Kidney epithelial cell (primary cell): ENCODE measurements at regions not wholly inside any gene's neighbourhood (a gene's known extent, or its start where the extent isn't known, plus 50 kb on each side); places are given as distances from the start of the nearest gene placed in this dataset.

Experiments used
- DNase-seq: peaks from one replicate; pipeline ENCODE4 v3.0.0-alpha.2; 2010; ENCODE audit warnings: low read depth
- H3K27me3 ChIP-seq: 2 replicates; pipeline ENCODE4 v1.6.0; 2011; ENCODE audit warnings: low read length; ENCODE audit not compliant: control insufficient read depth, insufficient read depth
- H3K36me3 ChIP-seq: 2 replicates; pipeline ENCODE4 v1.5.1; 2011; ENCODE audit warnings: low read length; ENCODE audit not compliant: control insufficient read depth, insufficient read depth
- H3K4me3 ChIP-seq: 2 replicates; pipeline ENCODE4 v1.5.1; 2011; ENCODE audit warnings: low read depth, mild to moderate bottlenecking, control low read depth, low read length
- TF ChIP-seq, protein P1 (sequence below): IDR thresholded peaks from 2 replicates; pipeline ENCODE4 v1.5.1; 2011; ENCODE audit warnings: mild to moderate bottlenecking, moderate library complexity, low read length, control low read depth, inconsistent platforms; ENCODE audit not compliant: insufficient read depth, poor library complexity, severe bottlenecking

GRCh38 chr9:92242260-92243136, 51.0 kb downstream of the IARS1 start:
- DNase-seq, result peak; percentile 85
- Histone ChIP-seq H3K27me3 (no peaks in the 10 kb centered on the region), H3K4me3 (no peak overlapping the region), H3K36me3 (peaks cover 3% of the 10 kb centered on the region)
- TF ChIP-seq, protein P1, sequence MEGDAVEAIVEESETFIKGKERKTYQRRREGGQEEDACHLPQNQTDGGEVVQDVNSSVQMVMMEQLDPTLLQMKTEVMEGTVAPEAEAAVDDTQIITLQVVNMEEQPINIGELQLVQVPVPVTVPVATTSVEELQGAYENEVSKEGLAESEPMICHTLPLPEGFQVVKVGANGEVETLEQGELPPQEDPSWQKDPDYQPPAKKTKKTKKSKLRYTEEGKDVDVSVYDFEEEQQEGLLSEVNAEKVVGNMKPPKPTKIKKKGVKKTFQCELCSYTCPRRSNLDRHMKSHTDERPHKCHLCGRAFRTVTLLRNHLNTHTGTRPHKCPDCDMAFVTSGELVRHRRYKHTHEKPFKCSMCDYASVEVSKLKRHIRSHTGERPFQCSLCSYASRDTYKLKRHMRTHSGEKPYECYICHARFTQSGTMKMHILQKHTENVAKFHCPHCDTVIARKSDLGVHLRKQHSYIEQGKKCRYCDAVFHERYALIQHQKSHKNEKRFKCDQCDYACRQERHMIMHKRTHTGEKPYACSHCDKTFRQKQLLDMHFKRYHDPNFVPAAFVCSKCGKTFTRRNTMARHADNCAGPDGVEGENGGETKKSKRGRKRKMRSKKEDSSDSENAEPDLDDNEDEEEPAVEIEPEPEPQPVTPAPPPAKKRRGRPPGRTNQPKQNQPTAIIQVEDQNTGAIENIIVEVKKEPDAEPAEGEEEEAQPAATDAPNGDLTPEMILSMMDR, result peak; percentile 59

- Histone ChIP-seq H3K27me3 (no peaks in the 10 kb centered on the region), H3K36me3 (peaks cover 1% of the 10 kb centered on the region), H3K4me3 (no peak overlapping the region)
- TF ChIP-seq, protein P1, result no peak
- DNase-seq, result no peak
These were observed 56.6 kb downstream of the IARS1 start for GRCh38 chr9:92236915-92237314.

DNA sequence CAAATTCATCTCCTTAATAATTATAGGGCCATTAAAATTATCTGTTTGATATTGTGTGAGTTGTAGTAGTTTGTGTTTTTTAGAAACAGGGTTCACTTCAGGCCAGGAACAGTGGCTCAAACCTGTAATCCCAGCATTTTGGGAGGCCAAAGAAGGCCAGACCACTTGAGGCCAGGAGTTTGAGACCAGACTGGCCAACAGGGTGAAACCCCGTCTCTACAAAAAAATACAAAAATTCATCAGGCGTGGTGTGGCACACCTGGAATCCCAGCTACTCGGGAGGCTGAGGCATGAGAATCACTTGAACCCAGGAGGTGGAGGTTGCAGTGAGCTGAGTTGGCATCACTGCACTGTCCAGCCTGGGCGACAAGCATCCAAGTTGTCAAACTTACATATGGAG, 57.0 kb downstream of the IARS1 start:
- peaks cover 1% of the 10 kb centered on the region for H3K36me3 ChIP-seq
- no peak for DNase-seq
- TF ChIP-seq, protein P1, result no peak
- H3K4me3 ChIP-seq, result no peak overlapping the region
- no peaks in the 10 kb centered on the region for H3K27me3 ChIP-seq

DNA sequence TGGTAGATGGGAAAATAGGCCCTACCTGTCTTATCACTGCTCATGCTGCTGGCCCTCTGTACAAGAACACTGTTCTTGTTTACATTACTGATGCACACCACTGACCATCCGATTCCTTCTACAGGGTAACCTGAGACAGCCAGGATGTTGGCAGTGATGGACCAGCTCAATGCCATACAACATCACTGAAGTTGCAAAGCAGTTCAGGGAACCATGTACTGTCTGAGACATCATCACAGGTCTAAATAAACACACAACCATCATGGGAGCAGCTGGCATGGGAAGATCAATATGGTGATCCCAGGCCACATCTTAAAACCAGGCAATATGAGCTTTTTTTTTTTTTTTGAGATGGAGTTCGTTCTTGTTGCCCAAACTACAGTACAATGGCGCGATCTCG, 59.0 kb downstream of the IARS1 start:
- no peak overlapping the region for H3K4me3 ChIP-seq

GRCh38 chr9:92232190-92232589, 61.3 kb downstream of the IARS1 start:
- H3K4me3 ChIP-seq, result no peak overlapping the region
- DNase-seq, result no peak
- TF ChIP-seq, protein P1, result no peak
- H3K36me3 ChIP-seq, result no peaks in the 10 kb centered on the region
- H3K27me3 ChIP-seq, result no peaks in the 10 kb centered on the region

More for the DNA sequence above, 59.0 kb downstream of the IARS1 start:
- peaks cover 1% of the 10 kb centered on the region for H3K36me3 ChIP-seq
- TF ChIP-seq, protein P1, result no peak
- no peak for DNase-seq
- no peaks in the 10 kb centered on the region for H3K27me3 ChIP-seq
